ENCODE measurements at regions not wholly inside any gene's neighbourhood (a gene's known extent, or its start where the extent isn't known, plus 50 kb on each side); places are given as distances from the start of the nearest gene placed in this dataset.

DNA sequence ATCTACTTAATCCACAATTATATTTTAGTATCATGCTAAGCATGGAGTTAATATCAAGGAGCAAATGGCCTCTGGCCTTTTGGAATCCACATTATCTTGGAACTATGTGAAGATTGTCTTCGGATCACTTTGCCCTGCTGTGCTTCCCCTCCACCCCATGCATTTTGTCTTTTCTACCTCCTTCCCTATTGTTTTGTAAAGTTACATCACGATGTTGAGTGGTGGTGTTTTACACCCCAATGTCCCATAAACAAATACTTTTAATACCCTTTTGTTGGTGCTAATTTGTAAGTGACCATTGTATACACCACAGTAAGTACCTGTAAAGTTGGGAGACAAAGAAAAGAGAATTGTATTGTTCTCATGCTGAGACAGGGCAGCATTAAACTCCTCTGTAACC is 258.4 kb upstream of the ZNF717 start:
- DNase-seq (ENCODE audit: low read depth) = no peak
- TF ChIP-seq, protein P1, sequence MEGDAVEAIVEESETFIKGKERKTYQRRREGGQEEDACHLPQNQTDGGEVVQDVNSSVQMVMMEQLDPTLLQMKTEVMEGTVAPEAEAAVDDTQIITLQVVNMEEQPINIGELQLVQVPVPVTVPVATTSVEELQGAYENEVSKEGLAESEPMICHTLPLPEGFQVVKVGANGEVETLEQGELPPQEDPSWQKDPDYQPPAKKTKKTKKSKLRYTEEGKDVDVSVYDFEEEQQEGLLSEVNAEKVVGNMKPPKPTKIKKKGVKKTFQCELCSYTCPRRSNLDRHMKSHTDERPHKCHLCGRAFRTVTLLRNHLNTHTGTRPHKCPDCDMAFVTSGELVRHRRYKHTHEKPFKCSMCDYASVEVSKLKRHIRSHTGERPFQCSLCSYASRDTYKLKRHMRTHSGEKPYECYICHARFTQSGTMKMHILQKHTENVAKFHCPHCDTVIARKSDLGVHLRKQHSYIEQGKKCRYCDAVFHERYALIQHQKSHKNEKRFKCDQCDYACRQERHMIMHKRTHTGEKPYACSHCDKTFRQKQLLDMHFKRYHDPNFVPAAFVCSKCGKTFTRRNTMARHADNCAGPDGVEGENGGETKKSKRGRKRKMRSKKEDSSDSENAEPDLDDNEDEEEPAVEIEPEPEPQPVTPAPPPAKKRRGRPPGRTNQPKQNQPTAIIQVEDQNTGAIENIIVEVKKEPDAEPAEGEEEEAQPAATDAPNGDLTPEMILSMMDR (IDR thresholded peaks at IDR 0.05; ENCODE audit: insufficient read depth, low read depth, low read length) = no peak

DNA sequence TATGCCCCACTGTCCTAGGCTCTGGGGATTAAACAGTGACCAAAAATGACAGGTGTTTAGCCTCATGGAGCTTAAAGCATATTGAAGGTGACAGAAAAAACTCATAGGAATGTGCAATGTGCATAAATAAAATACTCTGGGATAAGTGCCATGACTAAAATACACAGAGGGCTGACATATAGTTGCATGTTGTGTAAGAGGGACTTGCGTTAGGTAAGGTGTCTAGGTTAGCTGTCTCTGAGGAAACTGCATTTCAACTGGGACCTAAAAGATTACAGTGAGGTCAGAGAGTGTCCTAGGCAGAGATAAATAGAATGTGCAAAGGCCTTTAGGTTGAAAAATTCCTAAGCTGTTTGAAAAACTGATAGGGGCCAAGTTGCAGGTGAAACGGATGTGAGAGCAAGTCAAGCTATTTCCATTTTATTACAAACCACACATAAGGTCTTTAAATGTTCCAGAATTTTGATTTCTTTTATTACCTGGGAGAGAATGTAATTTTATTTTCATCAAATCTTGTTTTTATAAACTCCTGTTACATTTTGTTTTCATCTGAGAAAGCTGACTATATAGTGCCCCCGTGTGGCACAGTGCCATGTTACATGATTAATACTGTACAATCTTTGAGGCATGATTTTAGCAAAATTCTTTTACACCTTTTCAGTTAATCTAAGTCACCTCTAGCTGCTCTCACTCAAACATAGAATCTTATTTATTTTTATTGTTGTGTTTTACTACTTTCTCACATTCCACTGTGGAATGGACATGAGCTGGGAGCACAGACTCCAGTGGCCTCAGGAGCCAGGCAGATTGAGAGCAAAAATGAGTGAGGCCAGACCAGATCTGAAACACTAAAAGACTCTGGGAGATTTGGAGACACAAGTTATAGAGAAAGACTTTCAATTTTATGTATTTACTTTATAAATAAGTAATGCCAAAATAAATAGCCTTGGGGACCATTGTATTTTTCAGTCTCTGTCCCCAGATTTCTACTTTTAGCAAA is 259.6 kb upstream of the ZNF717 start:
- peak; percentile 7 for DNase-seq (ENCODE audit: low read depth)
- TF ChIP-seq, protein P1 (IDR thresholded peaks at IDR 0.05; ENCODE audit: insufficient read depth, low read depth, low read length) = peak; percentile 35
- H3K4me3 ChIP-seq (ENCODE audit: low read depth, low read length) = no peak overlapping the region

More for the DNA sequence above, 258.4 kb upstream of the ZNF717 start:
- no peak overlapping the region for H3K4me3 ChIP-seq (ENCODE audit: low read depth, low read length)

DNA sequence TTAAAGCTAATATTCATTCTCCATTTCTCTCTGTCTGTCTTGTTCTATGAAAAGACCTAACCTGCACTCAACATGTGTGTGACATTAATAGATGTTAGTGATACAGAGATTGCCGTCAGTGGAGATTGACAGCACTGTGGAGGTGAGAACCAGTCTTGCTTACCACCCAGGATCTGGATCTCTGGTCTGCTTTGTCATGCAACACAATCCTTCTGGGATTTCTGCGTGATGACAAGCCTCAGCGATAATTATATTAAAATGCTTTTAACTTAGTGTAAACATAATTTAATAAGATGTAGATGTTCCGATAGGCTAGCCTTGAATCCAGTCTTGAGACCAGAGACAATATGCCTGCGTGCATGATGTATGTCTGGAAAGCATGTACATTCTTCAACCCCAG is 262.0 kb upstream of the ZNF717 start:
- no peak for DNase-seq (ENCODE audit: low read depth)
- TF ChIP-seq, protein P1 (IDR thresholded peaks at IDR 0.05; ENCODE audit: insufficient read depth, low read depth, low read length) = no peak

DNA sequence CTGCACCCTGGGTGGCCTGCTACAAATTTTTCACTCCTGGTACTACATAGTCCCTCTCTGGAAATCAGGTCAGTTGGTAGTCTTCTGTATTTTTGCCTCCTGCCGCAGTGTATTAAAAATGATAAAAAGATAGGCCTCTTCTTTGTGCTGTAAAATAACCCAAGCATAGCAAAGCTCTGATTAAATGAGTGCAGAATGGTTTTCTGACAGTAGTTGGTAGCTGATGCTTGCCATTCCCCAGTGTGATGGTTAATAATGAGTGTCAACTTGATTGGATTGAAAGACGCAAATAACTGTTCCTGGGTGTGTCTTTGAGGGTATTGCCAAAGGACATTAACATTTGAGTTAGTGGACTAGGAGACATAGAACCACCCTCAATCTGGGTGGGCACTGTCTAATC is 264.4 kb upstream of the ZNF717 start:
- no peak overlapping the region for H3K4me3 ChIP-seq (ENCODE audit: low read depth, low read length)
- DNase-seq (ENCODE audit: low read depth) = no peak
- TF ChIP-seq, protein P1 (IDR thresholded peaks at IDR 0.05; ENCODE audit: insufficient read depth, low read depth, low read length) = no peak

More for the DNA sequence above, 262.0 kb upstream of the ZNF717 start:
- H3K4me3 ChIP-seq (ENCODE audit: low read depth, low read length) = no peak overlapping the region

DNA sequence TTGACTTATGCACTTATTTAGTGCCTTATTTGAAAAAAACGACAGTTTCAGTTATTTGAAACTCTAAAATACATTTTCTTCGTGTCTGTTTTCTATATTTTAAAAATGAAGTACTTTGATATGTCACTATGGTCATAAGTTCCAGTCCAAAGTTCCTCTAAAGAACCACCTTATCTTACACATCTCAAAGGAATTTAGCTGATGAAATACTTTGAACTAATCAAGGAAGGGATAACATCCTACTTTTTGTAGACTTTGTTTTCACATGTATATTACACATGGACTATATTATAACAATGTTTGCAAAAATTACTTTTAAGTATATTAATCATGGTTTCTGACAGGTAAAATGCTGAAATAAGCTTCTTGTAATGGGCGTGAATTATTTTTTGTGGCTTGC is 265.8 kb upstream of the ZNF717 start:
- TF ChIP-seq, protein P1 (IDR thresholded peaks at IDR 0.05; ENCODE audit: insufficient read depth, low read depth, low read length) = no peak
- no peak for DNase-seq (ENCODE audit: low read depth)

DNA sequence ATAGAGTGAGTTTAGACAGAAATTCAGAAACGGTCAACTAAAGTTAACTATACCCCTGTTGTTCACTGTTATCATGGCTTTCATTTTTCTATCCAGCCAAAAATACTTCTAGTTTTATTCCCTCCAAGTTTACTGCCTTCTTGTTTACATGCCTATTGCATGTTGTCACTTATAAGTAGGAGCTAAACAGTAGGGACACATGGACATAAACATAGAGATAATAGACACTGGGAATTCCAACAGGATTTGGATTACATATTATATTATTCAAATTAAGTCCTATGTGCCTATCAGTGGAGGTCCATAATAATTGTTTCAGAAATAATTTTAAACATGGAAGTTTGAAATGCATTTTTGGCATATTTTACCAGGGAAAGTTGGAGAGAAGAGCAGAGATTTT is 269.1 kb upstream of the ZNF717 start:
- peak; percentile 5 for DNase-seq (ENCODE audit: low read depth)

More for the DNA sequence above, 265.8 kb upstream of the ZNF717 start:
- no peak overlapping the region for H3K4me3 ChIP-seq (ENCODE audit: low read depth, low read length)

More for the DNA sequence above, 269.1 kb upstream of the ZNF717 start:
- no peak overlapping the region for H3K4me3 ChIP-seq (ENCODE audit: low read depth, low read length)
- TF ChIP-seq, protein P1 (IDR thresholded peaks at IDR 0.05; ENCODE audit: insufficient read depth, low read depth, low read length) = no peak

Data from fibroblast of villous mesenchyme (primary cell).